ENCODE measurements at regions not wholly inside any gene's neighbourhood (a gene's known extent, or its start where the extent isn't known, plus 50 kb on each side); places are given as distances from the start of the nearest gene placed in this dataset.

- no peak overlapping the region for H3K4me3 ChIP-seq
- H3K4me1 ChIP-seq (ENCODE audit: control insufficient read depth in 5 of 5, insufficient read depth in 5 of 5, low read length in 5 of 5) = peaks cover 4 to 17% (median 6%) of the 10 kb centered on the region in 5 donors
- no peak overlapping the region for H3K27ac ChIP-seq (ENCODE audit: low read depth in 1 of 2, low read length in 1 of 2)
- no peak for TF ChIP-seq CTCF (IDR thresholded peaks at IDR 0.05; ENCODE audit: control extremely low read depth, extremely low read depth)
- 66 to 70% methylated on average over 3 of the region's 3 CpGs for WGBS, 2 donors
- H3K9me3 ChIP-seq (ENCODE audit: control insufficient read depth in 4 of 4, insufficient read depth in 3 of 4, low read length in 3 of 4) = no peaks in the 10 kb centered on the region
- no peaks in the 10 kb centered on the region for H3K36me3 ChIP-seq (ENCODE audit: control insufficient read depth in 4 of 4, insufficient read depth in 4 of 4, low read length in 4 of 4)
- DNase-seq (no peak), ATAC-seq (ENCODE audit: insufficient read depth, low FRiP score) (no peak)
- H3K9ac ChIP-seq (ENCODE audit: insufficient read depth in 1 of 2, low read length in 2 of 2) = no peak overlapping the region
- H3K27me3 ChIP-seq (ENCODE audit: control insufficient read depth in 3 of 3, insufficient read depth in 3 of 3, low read length in 2 of 3) = no peaks in the 10 kb centered on the region
Observed at GRCh38 chr15:39130556-39131379, 450.1 kb upstream of the THBS1 start.

- peaks cover 4 to 20% (median 6%) of the 10 kb centered on the region in 5 donors for H3K4me1 ChIP-seq (ENCODE audit: control insufficient read depth in 5 of 5, insufficient read depth in 5 of 5, low read length in 5 of 5)
- ATAC-seq (ENCODE audit: insufficient read depth, low FRiP score) = no peak
Observed at GRCh38 chr15:39131609-39132008, 449.3 kb upstream of the THBS1 start.

GRCh38 chr15:39132070-39132469, 448.8 kb upstream of the THBS1 start:
- DNase-seq = no peak
- ATAC-seq (ENCODE audit: insufficient read depth, low FRiP score) = no peak
- TF ChIP-seq CTCF (IDR thresholded peaks at IDR 0.05; ENCODE audit: control extremely low read depth, extremely low read depth) = no peak

More at GRCh38 chr15:39131609-39132008, 449.3 kb upstream of the THBS1 start:
- no peak overlapping the region for H3K4me3 ChIP-seq
- H3K9ac ChIP-seq (ENCODE audit: insufficient read depth in 1 of 2, low read length in 2 of 2) = no peak overlapping the region
- no peak for DNase-seq
- no peak overlapping the region for H3K27ac ChIP-seq (ENCODE audit: low read depth in 1 of 2, low read length in 1 of 2)
- no peaks in the 10 kb centered on the region for H3K36me3 ChIP-seq (ENCODE audit: control insufficient read depth in 4 of 4, insufficient read depth in 4 of 4, low read length in 4 of 4)
- H3K27me3 ChIP-seq (ENCODE audit: control insufficient read depth in 3 of 3, insufficient read depth in 3 of 3, low read length in 2 of 3) = no peaks in the 10 kb centered on the region
- no peak for TF ChIP-seq CTCF (IDR thresholded peaks at IDR 0.05; ENCODE audit: control extremely low read depth, extremely low read depth)
- no peaks in the 10 kb centered on the region for H3K9me3 ChIP-seq (ENCODE audit: control insufficient read depth in 4 of 4, insufficient read depth in 3 of 4, low read length in 3 of 4)
- 76 to 88% methylated on average over 4 of the region's 4 CpGs for WGBS, 2 donors

More at GRCh38 chr15:39132070-39132469, 448.8 kb upstream of the THBS1 start:
- Histone ChIP-seq H3K4me1 (ENCODE audit: control insufficient read depth in 5 of 5, insufficient read depth in 5 of 5, low read length in 5 of 5) (peaks cover 4 to 20% (median 6%) of the 10 kb centered on the region in 5 donors), H3K4me3 (no peak overlapping the region), H3K27me3 (ENCODE audit: control insufficient read depth in 3 of 3, insufficient read depth in 3 of 3, low read length in 2 of 3) (no peaks in the 10 kb centered on the region), H3K27ac (ENCODE audit: low read depth in 1 of 2, low read length in 1 of 2) (no peak overlapping the region), H3K36me3 (ENCODE audit: control insufficient read depth in 4 of 4, insufficient read depth in 4 of 4, low read length in 4 of 4) (no peaks in the 10 kb centered on the region), H3K9me3 (ENCODE audit: control insufficient read depth in 4 of 4, insufficient read depth in 3 of 4, low read length in 3 of 4) (no peaks in the 10 kb centered on the region), H3K9ac (ENCODE audit: insufficient read depth in 1 of 2, low read length in 2 of 2) (no peak overlapping the region)
- whole genome bisulfite sequencing, 2 donors = 73 to 84% methylated on average over 3 of the region's 3 CpGs
